Stomach (tissue), 4 donors: ENCODE measurements at regions not wholly inside any gene's neighbourhood (a gene's known extent, or its start where the extent isn't known, plus 50 kb on each side); places are given as distances from the start of the nearest gene placed in this dataset.

Experiments
- EP300 ChIP-seq: sonication (generic); formaldehyde crosslinking; IDR thresholded peaks from one replicate; pipeline ENCODE4 v1.6.1; 2017; ENCODE audit warnings: antibody characterized with exemption
- POLR2AphosphoS5 ChIP-seq, 3 donors: sonication (generic); formaldehyde crosslinking; IDR thresholded peaks; one replicate each; pipeline ENCODE4 v1.6.1; 2016; ENCODE audit warnings: antibody characterized with exemption in 3 of 3

- no peak for TF ChIP-seq POLR2AphosphoS5 (IDR thresholded peaks at IDR 0.05)
- no peak for TF ChIP-seq EP300
These were observed 1460.4 kb upstream of the PIK3C3 start for GRCh38 chr18:40494603-40495002.
